ENCODE measurements at regions not wholly inside any gene's neighbourhood (a gene's known extent, or its start where the extent isn't known, plus 50 kb on each side); places are given as distances from the start of the nearest gene placed in this dataset.
"Not testable (repeated sequence)": the region's sequence is repeated elsewhere in the genome, so short reads cannot be mapped to it uniquely, and the experiment has no call there.

DNA sequence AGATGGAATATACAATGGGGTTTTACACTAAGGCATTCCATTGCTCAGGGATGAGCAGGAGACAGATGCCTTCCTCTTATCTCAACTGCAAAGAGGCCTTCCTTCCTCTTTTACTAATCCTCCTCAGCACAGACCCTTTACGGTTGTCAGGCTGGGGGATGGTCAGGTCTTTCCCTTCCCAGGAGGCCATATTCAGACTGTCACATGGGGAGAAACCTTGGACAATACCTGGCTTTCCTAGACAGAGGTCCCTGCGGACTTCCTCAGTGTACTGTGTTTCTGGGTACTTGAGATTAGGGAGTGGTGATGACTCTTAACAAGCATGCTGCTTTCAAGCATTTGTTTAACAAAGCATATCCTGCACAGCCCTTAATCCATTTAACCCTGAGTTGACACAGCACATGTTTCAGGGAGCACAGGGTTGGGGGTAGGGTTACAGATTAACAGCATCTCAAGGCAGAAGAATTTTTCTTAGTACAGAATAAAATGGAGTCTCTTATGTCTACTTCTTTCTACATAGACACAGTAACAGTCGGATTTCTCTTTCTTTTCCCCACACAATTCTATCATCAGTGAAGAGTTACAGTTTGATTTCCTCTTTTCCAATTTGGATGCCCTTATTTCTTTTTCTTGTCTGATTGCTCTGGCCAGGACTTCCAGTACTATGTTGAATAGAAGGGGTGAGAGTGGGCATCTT lies 737.1 kb downstream of the TRHDE start:
- not testable (repeated sequence) for DNase-seq (ENCODE audit: low spot score)

DNA sequence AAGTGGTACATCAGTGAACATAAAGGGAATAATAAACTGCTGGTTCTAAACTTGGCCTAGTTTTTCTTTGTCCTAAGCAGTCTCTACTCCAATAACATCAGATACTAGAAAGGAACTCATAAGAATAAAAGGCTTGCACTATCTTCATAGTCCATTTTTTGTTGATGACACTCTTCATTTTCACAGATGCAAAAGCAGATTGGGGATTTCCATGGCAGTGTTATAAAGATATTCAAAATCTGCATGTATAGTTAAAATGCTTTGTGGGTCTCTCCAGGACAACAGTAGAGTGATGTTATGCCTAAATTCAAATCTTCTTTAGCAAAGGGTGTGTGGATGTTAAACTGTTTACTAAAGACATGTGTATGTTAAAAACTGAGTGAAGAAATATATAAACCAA lies 745.8 kb downstream of the TRHDE start:
- no peak for DNase-seq (ENCODE audit: low spot score)

DNA sequence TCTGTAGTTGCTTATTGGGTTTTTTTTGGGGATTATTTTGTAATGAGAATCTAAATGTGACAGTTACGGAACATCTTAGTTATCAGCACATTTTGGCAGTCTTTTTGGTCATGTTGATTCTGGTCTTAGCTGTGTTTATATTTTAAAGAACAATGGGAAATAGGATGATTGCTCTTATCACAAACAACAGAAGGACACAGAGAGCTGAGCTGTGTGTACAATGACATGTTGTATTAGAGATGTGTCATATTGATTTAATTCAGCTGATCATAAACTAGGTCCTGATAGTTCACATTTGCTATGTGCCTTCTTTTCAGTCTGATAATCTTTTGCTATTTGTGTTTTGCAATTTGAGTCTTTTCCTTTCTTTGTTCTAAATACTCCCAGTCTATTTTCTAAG lies 781.7 kb downstream of the TRHDE start:
- DNase-seq (ENCODE audit: low spot score), result no peak

DNA sequence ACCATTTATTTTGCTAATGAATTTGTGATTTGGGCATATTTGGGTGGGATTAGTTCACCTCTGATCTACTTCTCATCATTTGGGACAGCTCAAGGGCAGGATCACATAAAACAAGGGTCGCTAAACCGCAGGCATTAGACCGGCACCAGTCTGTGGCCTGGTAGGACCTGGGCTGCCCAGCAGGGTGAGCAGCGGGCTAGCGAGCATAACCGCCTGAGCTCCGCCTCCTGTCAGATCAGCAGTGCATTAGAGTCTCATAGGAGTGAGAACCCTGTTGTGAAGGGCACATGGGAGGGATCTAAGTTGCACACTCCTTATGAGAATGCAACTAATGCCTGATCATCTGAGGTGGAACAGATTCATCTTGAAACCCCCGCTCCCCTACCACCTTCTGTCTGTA lies 785.3 kb downstream of the TRHDE start:
- no peak for DNase-seq (ENCODE audit: low spot score)

DNA sequence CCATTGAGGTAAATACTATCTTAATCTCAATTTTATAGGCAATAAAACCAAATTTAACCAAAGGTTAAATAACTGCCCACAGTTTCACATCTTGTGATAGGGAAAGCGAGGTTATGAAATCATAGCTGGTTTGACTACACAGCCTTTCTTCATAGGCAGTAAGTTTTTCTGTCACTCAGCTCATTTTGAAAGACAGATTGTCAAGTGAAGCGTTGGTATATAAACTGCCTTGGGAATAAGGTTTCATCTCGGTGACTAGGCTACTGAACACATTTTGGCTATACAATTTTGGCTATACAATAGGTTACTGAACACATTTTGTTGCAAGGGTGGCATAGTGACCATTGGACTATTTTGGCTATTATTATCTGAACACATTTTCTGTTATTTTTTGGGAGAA lies 793.7 kb downstream of the TRHDE start:
- DNase-seq (ENCODE audit: low spot score), result no peak

DNA sequence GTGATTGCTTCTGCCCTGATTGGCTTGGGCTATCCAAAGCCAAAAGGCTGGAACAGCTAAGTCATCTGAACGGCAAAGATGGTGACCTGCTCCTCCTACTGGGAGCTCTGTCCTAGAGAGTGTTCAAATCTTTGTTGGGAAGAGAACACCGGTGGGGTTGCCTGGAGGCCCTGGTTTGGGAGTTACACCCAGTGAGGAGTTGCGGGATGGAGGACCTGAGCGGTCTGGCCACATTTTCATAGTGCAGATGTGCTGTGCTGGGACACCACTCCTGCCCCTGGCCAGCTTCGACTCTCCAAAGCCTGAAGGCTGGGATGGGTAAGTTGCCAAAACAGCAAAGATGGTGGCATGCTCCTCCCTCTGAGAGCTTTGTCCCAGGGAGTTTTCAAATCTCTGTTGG lies 795.4 kb downstream of the TRHDE start:
- DNase-seq (ENCODE audit: low spot score), result no peak

DNA sequence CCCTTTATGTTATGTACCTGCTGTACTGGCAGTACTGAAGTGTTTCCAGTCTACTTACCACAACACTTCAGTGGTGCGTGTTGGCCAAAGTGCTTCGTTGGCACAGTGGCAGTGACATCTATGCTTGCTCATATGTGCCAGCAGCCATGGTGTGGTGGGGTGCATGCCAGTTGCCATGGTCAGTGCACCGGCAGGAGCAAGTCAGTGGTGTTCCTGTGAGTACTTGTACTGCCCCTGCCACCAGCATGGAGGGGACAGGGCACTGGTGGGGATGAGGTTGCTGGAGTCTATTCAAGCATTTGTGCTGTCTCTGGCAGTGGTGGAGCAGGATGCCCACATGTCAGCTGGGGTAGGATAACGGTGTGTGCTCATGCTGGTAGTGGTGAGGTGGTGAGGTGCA lies 800.0 kb downstream of the TRHDE start:
- no peak for DNase-seq (ENCODE audit: low spot score)

DNA sequence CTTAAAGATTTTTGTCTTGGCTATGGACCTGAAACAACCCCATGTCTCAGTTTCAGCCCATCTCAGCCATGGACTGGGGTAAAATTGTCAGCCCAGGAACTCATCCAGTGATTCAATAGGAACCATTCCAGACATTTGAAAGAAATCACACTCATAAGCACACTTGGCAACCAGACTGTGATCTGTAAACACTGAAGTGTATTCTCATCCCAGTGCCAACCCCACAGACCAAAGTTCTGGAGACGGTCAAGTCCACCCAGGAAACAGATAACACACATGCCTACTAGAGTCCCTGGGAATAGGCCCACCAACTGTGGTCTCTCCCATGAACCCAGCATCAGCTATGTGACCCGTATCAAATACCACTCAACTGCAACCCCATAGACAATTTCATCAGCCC lies 804.6 kb downstream of the TRHDE start:
- no peak for DNase-seq (ENCODE audit: low spot score)

DNA sequence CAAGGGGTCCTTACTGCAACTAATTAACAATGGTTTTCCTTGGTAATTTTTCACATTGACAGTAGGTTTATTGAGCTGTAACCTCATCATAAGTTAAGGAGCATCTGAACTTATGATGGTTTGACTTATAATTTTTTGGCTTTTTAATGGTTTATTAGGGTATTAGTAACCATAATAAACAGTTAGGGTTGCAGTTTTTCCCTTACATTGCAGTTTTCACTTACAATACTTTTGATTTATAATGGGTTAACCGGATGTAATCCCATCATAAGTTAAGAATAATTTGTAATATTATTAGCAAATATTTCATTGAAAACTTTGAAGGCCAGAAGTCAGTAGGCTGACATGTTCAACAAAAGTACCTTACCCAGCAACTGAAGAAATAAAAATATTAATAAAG lies 811.6 kb downstream of the TRHDE start:
- no peak for DNase-seq (ENCODE audit: low spot score)

DNA sequence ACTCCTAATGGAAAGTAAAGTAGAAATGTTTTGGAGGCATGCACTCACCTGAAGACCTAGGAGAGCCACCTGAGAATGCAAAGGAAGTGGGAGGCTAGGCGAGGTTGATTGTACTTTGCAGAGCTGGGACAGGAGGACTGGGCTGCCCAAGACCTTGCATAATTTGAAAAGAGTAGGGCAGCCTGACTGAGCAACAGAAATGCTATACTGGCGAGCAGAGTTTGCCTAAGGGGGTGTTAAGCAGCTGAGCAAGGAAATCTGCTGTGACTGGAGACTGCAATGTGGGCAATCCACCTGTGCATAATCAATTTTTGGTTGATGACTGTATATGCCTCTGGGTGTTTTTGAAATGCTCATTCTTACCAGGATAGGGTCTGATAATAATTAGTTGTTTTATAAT lies 834.1 kb downstream of the TRHDE start:
- no peak for DNase-seq (ENCODE audit: low spot score)

DNA sequence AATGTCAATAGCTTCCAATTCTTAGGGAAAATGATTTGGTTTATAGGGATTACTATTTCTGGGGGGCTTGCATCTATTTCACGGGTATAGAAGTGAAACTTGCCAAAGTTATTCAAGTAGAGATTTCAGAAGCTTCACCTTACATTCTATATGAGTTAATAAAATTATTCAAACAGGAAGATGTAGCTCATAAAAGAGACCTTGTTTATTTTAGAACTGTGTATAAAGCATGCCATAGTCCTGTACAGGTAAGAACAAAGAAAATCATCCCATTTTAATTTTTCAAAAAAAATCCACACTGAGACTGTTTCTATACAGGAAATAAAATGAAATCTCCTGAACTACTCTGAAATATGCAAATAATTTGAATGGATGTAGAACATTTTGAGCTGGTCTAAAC lies 834.7 kb downstream of the TRHDE start:
- DNase-seq (ENCODE audit: low spot score), result no peak

DNA sequence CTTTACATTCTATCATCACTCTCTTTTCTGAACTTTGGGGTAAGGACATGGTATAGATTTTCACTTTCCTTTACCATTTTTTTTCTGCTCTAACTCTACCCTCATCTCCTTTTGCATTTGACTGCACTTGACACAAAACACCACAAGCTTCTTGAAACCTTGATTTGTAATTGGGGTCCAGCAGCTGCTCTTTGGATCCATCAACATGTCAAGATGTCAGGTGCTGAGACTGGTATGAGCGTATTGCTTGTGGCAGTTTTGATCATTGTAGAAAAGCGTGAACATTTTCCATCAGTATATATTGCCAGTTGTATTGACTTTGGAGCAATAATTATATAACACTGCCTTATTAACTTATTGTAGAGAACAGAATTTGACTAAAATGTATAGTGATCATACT lies 838.6 kb downstream of the TRHDE start:
- DNase-seq (ENCODE audit: low spot score), result no peak

DNA sequence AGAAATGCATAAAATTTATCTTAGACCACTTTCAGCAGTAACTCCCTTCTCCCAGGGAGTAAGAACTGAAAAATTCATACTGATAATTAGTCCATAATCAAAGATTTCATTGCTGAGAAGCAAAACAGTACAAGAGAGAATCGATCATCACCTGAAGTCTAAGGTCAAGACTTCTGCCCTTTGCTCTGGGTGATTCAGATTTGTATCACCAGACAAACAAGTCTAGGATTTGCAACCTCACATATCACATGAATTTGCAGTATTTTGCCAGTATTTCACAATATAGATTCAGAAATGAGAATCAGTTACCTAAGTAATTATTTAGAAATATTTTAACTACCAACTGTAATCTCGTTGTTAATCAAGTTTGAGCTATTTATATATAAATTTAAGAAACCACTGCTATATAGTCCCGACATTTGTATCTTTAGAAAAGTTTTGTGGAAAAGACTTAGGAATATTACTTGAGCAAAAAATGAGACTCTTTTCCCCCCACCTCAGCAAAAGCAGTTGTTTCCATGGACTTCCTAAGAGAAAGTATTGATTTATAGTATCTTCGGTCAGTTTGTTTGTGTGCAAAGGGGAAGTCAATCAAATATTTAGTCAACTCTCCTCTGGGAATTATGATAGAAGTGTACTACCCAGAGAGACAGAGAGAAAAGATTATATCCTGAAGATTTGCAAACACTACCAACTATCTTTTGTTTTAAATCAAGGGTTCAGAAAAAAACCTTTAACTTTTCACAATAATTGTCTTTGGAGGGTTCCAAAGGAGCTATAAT lies 840.1 kb downstream of the TRHDE start:
- no peak for DNase-seq (ENCODE audit: low spot score)

DNA sequence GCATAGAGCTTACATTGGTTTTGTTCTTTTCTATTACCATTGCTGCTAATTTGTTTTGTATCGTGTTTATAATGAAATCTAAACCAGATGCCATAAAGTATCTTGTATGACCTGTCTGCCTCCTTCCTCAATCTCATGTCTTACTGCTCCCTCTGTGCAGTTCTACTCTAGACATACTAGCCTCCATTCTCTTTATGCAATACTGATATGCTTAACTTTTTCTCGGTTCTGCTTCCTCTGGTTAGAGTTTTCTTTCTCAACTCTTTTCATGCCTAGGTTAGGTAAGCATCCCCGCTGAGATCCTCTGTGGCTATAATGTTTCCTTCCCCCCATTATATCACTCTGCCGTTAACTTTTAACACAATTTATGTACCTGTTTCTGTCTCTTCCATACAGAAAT lies 852.3 kb downstream of the TRHDE start:
- no peak for DNase-seq (ENCODE audit: low spot score)

DNA sequence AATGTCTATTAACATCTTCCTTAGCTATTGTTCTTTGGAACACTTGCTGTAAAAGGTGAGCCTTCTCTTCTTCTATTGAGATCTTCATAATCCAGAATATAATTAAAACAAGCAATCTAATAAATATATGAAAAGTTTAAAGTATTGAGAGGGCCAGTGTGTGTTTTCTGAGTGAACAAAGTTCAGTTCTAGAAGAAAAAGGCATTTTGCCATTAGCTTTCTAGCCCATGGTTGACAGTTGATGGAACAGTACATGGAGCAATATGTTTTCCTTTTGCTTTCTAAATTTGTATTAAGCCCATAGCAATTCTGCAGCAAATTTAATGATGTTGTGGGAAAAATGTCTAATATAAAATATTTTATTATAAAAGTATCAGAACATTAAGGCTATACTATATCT lies 853.0 kb downstream of the TRHDE start:
- no peak for DNase-seq (ENCODE audit: low spot score)

DNA sequence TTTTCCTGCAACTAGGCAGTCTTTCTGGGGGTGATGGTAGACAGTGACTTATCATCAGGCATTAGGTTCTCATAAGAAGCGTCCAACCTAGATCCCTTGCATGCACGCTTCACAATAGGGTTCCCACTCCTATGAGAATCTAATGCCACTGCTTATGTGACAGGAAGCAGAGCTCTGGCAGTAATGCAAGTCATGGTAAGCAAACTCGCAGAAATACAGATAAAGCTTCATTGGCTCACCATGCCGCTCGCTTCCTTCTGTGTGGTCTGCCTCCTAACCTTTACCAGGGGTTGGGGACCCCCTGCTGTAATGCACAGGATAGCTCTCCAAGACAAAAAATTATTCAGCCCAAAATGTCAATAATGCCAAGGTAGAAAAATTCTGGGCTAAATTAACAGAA lies 864.2 kb downstream of the TRHDE start:
- no peak for DNase-seq (ENCODE audit: low spot score)

DNA sequence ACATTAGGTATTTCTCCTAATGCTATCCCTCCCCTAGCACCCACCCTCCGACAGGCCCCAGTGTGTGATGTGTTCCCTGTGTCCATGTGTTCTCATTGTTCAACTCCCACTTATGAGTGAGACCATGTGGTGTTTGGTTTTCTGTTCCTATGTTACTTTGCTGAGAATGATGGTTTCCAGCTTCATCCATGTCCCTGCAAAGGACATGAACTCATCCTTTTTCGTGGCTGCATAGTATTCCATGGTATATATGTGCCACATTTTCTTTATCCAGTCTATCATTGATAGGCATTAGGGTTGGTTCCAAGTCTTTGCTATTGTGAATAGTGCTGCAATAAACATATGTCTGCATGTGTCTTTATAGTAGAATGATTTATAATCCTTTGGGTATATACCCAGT lies 867.5 kb downstream of the TRHDE start:
- not testable (repeated sequence) for DNase-seq (ENCODE audit: low spot score)

DNA sequence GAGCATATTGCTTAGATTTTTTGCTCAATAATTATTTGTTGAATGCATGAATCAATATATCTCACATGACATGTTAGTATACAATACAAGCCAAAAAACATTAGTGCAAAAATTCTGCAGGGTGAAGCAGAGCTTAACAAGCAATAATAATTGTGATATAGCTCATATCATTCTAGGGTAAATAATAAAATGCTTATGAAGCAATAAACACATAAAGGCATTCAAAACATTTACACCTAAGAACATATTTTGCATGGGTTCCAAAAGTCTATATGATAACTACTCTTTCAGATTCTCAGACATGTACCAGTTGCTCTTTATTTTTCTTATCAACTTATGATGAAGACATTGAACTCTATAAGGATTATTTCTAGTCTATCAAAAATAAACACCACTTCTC lies 886.2 kb downstream of the TRHDE start:
- DNase-seq (ENCODE audit: low spot score), result no peak

DNA sequence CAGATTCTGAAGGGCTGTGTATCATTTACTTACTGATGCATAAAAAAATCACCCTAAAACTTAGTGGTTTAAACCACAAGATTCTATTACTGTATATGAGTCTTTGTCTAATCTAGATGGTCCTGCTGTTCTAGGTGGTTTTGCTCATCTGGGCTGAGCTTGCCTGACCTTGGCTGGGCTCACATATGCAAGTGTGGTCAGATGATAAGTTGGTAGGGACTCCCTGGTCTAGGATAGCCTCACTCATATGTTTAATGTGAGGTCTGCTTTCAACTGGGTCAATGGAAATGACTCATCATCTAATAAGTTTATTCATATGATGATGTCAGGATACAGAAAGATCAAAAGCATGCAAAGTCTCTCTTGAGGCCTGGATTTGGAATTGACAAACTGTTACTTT lies 887.8 kb downstream of the TRHDE start:
- DNase-seq (ENCODE audit: low spot score), result no peak

DNA sequence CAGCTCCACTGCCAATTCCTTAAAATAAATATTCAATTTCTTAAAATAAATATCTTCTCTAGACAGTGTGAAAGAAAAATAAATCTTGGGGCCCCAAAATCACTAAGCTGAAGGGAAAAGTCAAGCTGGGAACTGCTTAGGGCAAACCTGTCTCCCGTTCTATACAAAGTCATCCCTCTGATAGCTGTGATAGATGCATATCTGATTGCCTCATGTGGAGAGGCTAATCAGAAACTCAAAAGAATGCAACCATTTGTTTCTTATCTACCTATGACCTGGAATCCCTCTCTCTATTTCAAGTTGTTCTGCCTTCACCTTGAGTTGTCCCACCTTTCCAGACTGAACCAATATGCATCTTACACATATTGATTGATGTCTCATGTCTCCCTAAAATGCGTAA lies 889.8 kb downstream of the TRHDE start:
- no peak for DNase-seq (ENCODE audit: low spot score)

DNA sequence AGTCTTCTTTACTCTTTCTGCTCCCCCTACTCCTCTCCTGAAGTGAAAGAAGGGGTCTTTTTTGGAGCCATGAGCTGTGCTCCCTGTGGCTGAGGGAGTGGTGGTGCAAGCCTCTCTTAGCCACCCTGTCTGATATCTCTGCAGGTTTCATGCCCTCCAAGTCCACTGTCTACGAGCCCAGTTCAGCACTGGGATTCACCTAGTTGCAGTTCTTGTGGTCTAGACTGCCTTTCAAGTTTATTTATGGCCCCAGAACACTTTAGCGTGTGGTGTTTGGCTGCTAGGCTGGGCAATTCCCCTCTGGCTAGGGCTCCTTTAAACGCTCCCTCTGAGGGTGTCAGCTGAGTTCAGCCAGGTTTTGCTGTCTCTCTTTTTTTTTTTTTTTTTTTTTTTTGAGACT lies 908.6 kb downstream of the TRHDE start:
- DNase-seq (ENCODE audit: low spot score), result no peak

DNA sequence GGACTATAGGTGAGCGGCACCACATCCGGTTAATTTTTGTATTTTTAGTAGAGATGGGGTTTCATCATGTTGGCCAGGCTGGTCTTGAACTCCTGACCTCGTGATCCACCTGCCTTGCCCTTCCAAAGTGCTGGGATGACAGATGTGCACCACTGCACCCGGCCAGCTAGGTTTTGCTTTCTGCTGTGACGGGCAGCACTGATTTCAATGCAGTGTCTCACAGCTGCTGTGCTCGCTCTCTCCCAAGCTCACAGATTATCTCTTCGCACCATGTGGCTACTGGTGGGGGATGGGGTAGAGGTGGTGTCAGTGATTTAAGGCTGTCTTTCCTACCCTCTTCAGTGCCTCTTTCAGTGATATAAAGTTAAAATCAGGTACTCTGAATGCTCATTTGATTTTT lies 909.1 kb downstream of the TRHDE start:
- DNase-seq (ENCODE audit: low spot score), result no peak

DNA sequence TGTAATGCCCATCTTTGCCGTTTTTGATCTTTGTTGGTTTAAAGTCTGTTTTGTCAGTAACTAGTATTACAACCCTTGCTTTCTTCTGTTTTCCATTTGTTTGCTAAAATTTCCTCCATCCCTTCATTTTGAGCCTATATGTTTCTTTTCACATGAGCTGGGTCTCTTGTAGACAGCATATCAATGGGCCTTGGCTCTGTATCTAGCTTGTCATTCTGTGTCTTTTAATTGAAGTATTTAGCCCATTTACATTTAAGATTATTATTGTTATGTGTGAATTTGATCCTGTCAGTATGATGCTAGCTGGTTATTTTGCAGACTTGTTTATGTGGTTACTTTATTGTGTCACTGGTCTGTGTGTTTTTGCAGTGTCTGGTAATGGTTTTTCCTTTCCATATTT lies 913.2 kb downstream of the TRHDE start:
- DNase-seq (ENCODE audit: low spot score), result no peak

DNA sequence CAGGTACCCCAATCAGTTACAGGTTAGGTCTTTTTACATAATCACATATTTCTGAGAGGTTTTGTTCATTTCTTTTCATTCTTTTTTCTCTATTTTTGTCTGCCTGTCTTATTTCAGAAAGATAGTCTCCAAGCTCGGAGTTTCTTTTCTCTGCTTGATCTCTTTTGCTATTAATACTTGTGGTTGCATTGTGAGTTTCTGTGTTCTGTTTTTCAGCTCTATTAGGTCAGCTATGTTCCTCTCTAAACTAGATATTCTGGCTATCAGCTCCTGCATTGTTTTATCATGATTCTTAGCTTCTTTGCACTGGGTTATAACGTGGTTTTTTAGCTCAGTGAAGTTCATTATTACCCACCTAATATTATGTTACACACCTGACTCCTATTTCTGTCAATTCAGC lies 914.1 kb downstream of the TRHDE start:
- no peak for DNase-seq (ENCODE audit: low spot score)

Measured in HuH-7 (cell line).